ENCODE measurements at regions not wholly inside any gene's neighbourhood (a gene's known extent, or its start where the extent isn't known, plus 50 kb on each side); places are given as distances from the start of the nearest gene placed in this dataset.

DNA sequence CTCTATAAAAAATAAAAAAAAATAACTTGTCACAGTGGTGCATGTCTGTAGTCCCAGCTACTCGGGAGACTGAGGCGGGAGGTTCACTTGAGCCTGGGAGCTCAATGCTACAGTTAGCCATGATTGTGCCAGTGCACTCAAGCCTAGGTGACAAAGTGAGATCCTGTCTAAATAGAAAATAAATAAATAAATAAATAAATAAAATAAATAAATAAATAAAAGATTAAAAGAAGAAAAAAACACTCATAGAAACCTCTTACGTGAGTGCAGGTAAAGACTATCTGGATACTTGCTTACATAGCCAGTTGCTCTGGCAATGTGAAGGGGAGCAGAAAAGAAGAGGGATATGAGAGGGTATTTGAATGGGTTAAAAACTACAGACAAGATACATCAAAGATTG lies 242.5 kb upstream of the PCDH15 start:
- DNase-seq (ENCODE audit: low read depth in 1 of 2, low spot score in 2 of 2) (no peak), FAIRE-seq (no peak)
- TF ChIP-seq POU5F1 (IDR thresholded peaks at IDR 0.05; ENCODE audit: low read depth, low read length) (no peak), EGR1 (IDR thresholded peaks at IDR 0.05; ENCODE audit: borderline replicate concordance, low read depth, low read length) (no peak), TAF1 (IDR thresholded peaks at IDR 0.05; ENCODE audit: low read depth, low read length) (no peak), SIN3A (conservative IDR thresholded peaks at IDR 0.05 in 1 of 2, IDR thresholded peaks at IDR 0.05 in 1 of 2; ENCODE audit: low read depth in 1 of 2, low read length in 2 of 2) (no peak), NANOG (IDR thresholded peaks at IDR 0.05; ENCODE audit: insufficient read depth, low read depth, low read length, poor library complexity, severe bottlenecking) (no peak), JUND (IDR thresholded peaks at IDR 0.05; ENCODE audit: low read length) (no peak), SP2 (IDR thresholded peaks at IDR 0.05; ENCODE audit: low read length) (no peak), CREB1 (IDR thresholded peaks at IDR 0.05) (no peak), BACH1 (IDR thresholded peaks at IDR 0.05; ENCODE audit: low read length) (no peak), BRCA1 (IDR thresholded peaks at IDR 0.05; ENCODE audit: low read depth, low read length) (no peak)
- TF ChIP-seq, protein P1, sequence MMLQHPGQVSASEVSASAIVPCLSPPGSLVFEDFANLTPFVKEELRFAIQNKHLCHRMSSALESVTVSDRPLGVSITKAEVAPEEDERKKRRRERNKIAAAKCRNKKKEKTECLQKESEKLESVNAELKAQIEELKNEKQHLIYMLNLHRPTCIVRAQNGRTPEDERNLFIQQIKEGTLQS (IDR thresholded peaks at IDR 0.05; ENCODE audit: insufficient read depth, low read depth, low read length): no peak
- TF ChIP-seq, protein P2, sequence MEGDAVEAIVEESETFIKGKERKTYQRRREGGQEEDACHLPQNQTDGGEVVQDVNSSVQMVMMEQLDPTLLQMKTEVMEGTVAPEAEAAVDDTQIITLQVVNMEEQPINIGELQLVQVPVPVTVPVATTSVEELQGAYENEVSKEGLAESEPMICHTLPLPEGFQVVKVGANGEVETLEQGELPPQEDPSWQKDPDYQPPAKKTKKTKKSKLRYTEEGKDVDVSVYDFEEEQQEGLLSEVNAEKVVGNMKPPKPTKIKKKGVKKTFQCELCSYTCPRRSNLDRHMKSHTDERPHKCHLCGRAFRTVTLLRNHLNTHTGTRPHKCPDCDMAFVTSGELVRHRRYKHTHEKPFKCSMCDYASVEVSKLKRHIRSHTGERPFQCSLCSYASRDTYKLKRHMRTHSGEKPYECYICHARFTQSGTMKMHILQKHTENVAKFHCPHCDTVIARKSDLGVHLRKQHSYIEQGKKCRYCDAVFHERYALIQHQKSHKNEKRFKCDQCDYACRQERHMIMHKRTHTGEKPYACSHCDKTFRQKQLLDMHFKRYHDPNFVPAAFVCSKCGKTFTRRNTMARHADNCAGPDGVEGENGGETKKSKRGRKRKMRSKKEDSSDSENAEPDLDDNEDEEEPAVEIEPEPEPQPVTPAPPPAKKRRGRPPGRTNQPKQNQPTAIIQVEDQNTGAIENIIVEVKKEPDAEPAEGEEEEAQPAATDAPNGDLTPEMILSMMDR (IDR thresholded peaks at IDR 0.05; ENCODE audit: control extremely low read depth in 1 of 3, insufficient read depth in 1 of 3, low read depth in 1 of 3, low read length in 3 of 3): no peak

More for the DNA sequence above, 242.5 kb upstream of the PCDH15 start:
- Histone ChIP-seq H3K56ac (replicated peaks; ENCODE audit: insufficient read length, low read depth, low read length) (no peak overlapping the region), H4K8ac (ENCODE audit: extremely low read depth, insufficient read depth, low read length) (0 out of 2 replicates have a peak overlapping the region, but pooled peaks have one; percentile 14), H3K27me3 (replicated peaks in 1 of 4; ENCODE audit: control insufficient read depth in 3 of 4, extremely low read depth in 1 of 4, insufficient read depth in 3 of 4, low read length in 3 of 4) (no peaks in the 10 kb centered on the region), H3K23me2 (ENCODE audit: low read depth, low read length) (no peaks in the 10 kb centered on the region), H3K4ac (replicated peaks; ENCODE audit: insufficient read length, low read depth, low read length) (no peak overlapping the region), H3K27ac (ENCODE audit: low read depth, low read length) (no peak overlapping the region), H2BK5ac (ENCODE audit: low read depth, low read length) (no peak overlapping the region), H2BK15ac (ENCODE audit: low read length) (no peak overlapping the region), H2BK12ac (ENCODE audit: low read depth, low read length) (no peak overlapping the region), H3K4me1 (replicated peaks in 1 of 4; ENCODE audit: control insufficient read depth in 3 of 4, insufficient read depth in 4 of 4, low read length in 3 of 4) (peaks cover 0 to 2% (median 0%) of the 10 kb centered on the region in 4 experiments; a peak in 1 of 7 replicates), H3K4me2 (ENCODE audit: insufficient read depth in 1 of 2, low read depth in 2 of 2, low read length in 2 of 2) (no peak overlapping the region), H3K18ac (ENCODE audit: extremely low read depth, low read length) (no peak overlapping the region), H3K79me1 (ENCODE audit: low read depth, low read length) (no peaks in the 10 kb centered on the region), H2BK120ac (replicated peaks; ENCODE audit: low read depth, low read length) (no peak overlapping the region), H3K23ac (ENCODE audit: insufficient read length) (no peak overlapping the region), H2AFZ (ENCODE audit: low read length) (no peak overlapping the region), H3K79me2 (ENCODE audit: control insufficient read depth in 1 of 2, insufficient read depth in 2 of 2, low read length in 2 of 2) (no peaks in the 10 kb centered on the region), H4K91ac (replicated peaks; ENCODE audit: insufficient read length, low read length) (no peak overlapping the region), H3K9ac (replicated peaks in 1 of 4; ENCODE audit: extremely low read depth in 1 of 4, low read depth in 3 of 4, low read length in 3 of 4) (no peak overlapping the region), H4K5ac (ENCODE audit: insufficient read length, low read depth, low read length) (no peak overlapping the region), H3K4me3 (ENCODE audit: extremely low read depth in 1 of 4, insufficient read depth in 2 of 4, low read depth in 3 of 4, low read length in 4 of 4) (no peak overlapping the region), H4K20me1 (replicated peaks in 1 of 2; ENCODE audit: control insufficient read depth in 1 of 2, insufficient read depth in 2 of 2, low read length in 2 of 2) (no peaks in the 10 kb centered on the region), H2BK20ac (ENCODE audit: low read length) (no peak overlapping the region), H3K36me3 (ENCODE audit: control insufficient read depth in 2 of 4, insufficient read depth in 4 of 4, low read length in 3 of 4) (no peaks in the 10 kb centered on the region), H3K9me3 (ENCODE audit: insufficient read depth in 2 of 2, low read depth in 1 of 2, low read length in 1 of 2) (no peaks in the 10 kb centered on the region), H2AK5ac (ENCODE audit: low read depth, low read length) (no peak overlapping the region), H3K14ac (ENCODE audit: insufficient read length) (no peak overlapping the region)
- POLR2A ChIA-PET (ENCODE audit: partially characterized antibody): no interaction called here
- WGBS, 2 experiments (ENCODE audit: extremely low coverage in 1 of 2, insufficient coverage in 1 of 2, insufficient read length in 1 of 2, insufficient replicate concordance in 2 of 2, low coverage in 1 of 2, low lambda C conversion rate in 2 of 2, missing lambda C conversion rate in 1 of 2): 91% methylated on average over 3 of the region's 3 CpGs; no CpG with 5 or more reads in 1 of the 2 experiments
- CTCF ChIA-PET (ENCODE audit: partially characterized antibody): no interaction called here

Measured in H1 (cell line).